Germinal center (tissue), 1 donor: ENCODE measurements at regions not wholly inside any gene's neighbourhood (a gene's known extent, or its start where the extent isn't known, plus 50 kb on each side); places are given as distances from the start of the nearest gene placed in this dataset.

ENCODE experiments used
- DNase-seq: peaks from one replicate; pipeline ENCODE4 v3.0.0; 2012; ENCODE audit warnings: mixed read lengths, low spot score

DNA sequence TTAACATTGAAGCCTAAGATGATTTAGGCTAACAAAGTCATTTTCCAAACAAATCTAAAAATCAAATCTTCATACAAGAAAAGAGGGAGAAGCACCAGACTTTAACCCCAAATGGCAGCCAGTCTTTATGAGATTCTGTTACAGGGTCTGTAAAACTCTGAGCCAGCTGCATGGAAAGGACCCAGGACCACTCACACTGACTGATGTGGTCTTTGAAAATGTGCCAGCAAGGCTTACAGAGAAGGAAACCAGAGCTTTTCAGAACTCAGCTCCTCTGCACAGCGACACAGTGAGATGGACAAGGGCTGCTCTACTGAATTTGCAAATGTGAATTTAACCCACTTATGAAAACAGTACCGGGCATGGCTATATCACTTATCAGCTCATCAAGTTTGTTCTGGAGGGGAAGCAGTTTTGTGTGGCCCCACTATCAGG is 98.8 kb upstream of the SERP2 start:
- DNase-seq: no peak

GRCh38 chr13:44275381-44275780 is 98.2 kb upstream of the SERP2 start:
- DNase-seq: peak; percentile 38

DNA sequence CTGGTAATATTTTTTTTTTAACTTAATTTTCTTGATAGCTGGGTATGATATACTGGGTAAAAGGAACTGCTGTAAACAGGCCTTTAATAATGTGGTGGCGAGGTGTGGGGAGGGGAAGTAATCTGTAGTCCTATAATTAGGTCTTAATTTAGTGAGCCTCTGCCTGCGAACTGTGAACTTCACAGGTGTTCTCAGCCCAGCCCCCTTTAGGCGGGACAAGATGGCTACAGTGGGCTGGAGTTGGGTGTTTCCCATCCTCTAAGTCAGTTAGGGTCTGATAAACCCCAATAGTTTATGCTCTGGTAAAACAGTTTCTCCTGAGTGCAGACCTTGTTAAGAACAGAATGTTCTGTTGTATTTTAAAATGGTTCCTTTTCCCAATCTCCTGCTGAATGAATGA is 97.6 kb upstream of the SERP2 start:
- DNase-seq: peak; percentile 52

GRCh38 chr13:44277459-44277858 is 96.2 kb upstream of the SERP2 start:
- no peak for DNase-seq

DNA sequence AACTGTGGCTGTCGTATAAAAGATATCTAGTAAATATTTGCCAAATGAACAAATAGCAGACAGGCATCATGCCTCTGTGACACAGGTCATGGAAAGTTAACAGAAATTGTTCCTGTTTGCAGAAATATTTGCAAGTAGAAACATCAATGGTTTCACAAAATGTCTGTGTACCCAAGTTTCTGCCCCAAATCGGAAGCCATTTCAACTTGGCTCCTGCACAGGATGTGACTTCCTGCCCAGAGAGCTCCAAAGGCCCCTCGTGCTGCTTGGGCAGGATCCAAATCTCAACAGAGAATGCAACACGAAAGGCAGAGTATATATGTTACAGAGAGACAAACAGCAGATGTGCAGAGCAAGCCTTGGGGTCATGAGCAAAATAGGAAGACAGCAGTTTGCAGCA is 95.5 kb upstream of the SERP2 start:
- no peak for DNase-seq

DNA sequence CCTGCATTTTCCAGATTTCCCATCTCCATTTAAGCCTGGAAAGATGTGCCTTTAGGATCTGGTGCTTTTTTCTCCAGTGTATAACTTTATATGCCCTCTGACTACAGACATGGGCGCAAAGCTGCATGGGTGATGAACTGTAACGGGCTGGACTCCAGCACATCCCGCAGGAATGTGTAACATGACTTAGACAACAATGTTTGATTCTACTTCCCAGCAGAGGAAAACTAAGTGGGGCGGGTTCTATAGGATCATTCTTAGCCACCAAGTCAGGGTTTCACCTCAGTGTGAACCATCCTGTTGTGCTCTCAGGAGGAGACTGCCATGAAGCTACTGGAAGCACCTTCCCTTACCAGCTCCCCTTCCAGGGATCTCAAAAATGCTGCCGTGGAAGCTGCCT is 93.2 kb upstream of the SERP2 start:
- no peak for DNase-seq

GRCh38 chr13:44281252-44282000 is 92.2 kb upstream of the SERP2 start:
- DNase-seq: no peak

DNA sequence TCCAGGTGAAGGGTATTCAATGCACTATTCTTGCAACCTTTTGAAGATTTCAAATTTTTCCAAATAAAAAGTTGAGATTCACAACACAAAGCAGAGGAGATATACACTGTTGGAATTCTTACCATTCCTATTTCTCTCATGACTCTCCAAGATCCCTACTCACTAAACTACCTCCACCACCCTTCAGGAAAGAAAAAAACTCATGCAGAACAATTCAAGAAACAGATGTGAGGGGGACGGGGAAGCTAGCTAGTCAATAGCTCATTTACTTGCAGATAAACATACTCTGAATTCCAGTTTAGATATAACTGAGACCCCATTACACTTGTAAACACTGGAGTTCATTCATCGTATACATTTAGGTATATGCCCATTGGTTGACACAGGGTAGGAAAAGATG is 90.0 kb upstream of the SERP2 start:
- no peak for DNase-seq

GRCh38 chr13:44287958-44288357 is 85.7 kb upstream of the SERP2 start:
- DNase-seq: no peak

DNA sequence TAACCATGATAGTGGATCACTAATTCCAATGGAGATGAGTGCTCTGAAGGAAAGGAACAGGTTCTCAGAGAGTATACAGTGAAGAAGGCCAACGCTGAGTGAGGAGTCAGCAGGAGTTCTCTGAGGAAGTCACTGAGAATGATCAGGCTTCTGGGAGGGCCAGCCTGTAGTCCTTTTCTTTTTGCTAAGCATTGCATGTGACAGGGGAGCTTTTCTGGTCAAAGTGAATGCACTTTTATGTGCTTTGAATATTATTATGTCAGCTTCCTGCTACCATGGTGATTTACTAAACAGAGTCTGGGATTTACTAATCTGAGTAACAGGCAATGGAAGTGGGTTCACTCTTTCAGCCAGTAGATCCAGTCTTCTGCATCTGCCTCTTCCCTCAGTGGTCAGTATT is 81.1 kb upstream of the SERP2 start:
- no peak for DNase-seq

- no peak for DNase-seq
Measured at GRCh38 chr13:44293374-44293773, 80.2 kb upstream of the SERP2 start.

GRCh38 chr13:44293908-44294735 is 79.5 kb upstream of the SERP2 start:
- DNase-seq: no peak

DNA sequence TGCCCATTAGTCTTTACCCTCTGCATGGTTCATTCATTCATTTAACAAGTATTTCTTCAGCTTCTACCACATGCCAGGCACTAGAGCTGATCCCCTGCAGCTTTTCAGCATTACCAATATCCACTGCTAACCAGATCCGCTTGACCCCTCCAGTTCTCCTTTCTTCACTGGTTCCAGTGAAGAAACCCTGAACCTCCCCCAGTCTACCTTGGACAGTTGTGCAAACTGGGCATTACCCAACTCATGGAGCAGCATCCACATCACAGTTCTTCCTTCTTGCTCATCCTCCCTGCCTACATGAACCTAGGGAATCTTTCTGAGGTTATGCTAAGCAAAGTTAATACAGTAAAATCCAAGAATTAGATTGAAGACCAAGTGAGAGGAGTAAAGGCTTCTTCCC is 78.7 kb upstream of the SERP2 start:
- DNase-seq: no peak

- no peak for DNase-seq
Measured at GRCh38 chr13:44296856-44297255, 76.8 kb upstream of the SERP2 start.

- DNase-seq: no peak
Measured at GRCh38 chr13:44298314-44298713, 75.3 kb upstream of the SERP2 start.

DNA sequence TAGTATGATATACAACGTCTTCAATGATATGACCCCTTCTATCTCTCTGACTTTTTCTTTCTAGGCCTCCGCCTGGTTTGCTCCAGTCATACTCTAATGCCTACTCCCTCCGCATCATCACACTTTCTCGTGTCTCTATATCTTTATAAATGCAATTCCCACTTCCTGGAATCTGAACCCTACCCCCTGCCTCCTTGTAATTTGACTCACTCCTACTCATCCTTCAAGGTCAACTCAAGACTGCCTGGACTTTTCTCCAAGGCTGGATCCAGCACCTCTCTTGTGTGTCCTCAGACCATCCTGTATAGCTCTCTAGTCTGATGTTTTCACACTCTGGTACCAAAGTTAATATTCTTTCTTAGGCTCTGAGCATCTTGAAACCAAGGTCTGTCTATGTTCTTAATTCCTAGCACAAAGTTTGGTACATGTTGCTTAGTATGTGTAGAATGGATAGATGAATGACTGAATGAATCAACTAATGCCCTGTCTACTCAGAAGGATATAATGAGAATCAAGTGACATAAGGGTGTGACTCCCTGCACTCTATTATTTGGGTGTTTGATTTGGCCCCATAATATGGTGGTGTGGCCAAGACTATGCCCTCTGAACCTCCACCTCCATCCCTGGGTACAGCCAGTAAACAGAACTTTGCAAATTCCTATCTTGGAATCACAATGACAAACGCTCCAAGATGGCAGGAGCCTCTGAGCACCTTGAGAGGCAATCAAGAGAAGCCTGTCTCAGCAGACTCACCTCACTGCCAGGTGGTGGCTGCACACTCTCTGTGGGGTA is 74.3 kb upstream of the SERP2 start:
- no peak for DNase-seq

DNA sequence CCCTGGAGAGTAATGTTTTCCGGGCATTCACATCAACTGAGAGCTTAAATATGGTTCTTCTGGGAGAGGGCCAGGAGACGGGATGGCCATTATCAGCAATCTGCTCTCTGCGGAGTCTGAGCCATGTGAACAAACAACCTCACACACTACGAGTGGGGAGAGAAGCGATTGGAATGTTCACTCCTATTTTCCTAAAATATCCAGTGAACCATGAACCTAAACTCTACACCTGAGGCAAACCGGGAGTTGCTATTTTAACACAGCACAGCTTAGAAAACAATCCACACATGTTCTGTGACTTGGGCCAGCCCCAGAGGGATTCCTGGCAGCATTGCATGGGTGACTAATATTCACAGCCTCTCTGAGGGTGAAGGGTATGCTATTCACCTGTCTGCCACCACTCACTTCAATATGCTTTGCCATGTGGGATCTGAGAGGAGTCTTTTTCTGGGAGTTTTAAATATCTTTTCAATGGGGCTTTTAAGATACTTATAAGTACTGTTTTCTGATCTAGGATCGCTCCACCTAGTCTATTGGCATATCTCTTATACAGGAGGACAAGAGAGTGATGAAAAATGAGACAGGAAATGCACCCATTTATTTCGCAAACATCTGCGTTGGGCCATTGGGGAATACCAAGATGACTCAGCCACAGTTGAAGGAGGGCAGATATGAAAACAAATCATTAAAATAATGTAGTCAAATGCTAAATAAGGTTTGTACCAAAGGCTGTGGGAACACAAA is 72.6 kb upstream of the SERP2 start:
- peak; percentile 35 for DNase-seq

GRCh38 chr13:44301639-44302015 is 72.0 kb upstream of the SERP2 start:
- no peak for DNase-seq

GRCh38 chr13:44302233-44302632 is 71.4 kb upstream of the SERP2 start:
- no peak for DNase-seq

GRCh38 chr13:44302940-44303575 is 70.6 kb upstream of the SERP2 start:
- no peak for DNase-seq

- DNase-seq: no peak
Measured at GRCh38 chr13:44303681-44304432, 69.8 kb upstream of the SERP2 start.
